ENCODE measurements at regions not wholly inside any gene's neighbourhood (a gene's known extent, or its start where the extent isn't known, plus 50 kb on each side); places are given as distances from the start of the nearest gene placed in this dataset.
A peak's percentile ranks its signal among the peaks of the same experiment; 100 is the strongest.

GRCh38 chr6:11648889-11649288, 111.3 kb downstream of the TMEM170B start:
- no peak overlapping the region for H3K4ac ChIP-seq (ENCODE audit: low read depth, low read length)
- no peak overlapping the region for H3K9ac ChIP-seq (ENCODE audit: extremely low read depth, insufficient read length, low read length)
- H4K5ac ChIP-seq (ENCODE audit: insufficient read length, low read depth, low read length) = no peak overlapping the region
- Mint-ChIP-seq H3K4me1 (peaks cover 44 to 53% of the 10 kb centered on the region in 2 experiments), H3K9me3 (peaks cover 19 to 24% of the 10 kb centered on the region in 2 experiments), H3K36me3 (ENCODE audit: insufficient read depth in 1 of 3, low read depth in 3 of 3) (peaks cover 11 to 35% (median 26%) of the 10 kb centered on the region in 3 experiments), H3K27ac (peak overlapping the region in 2 of 3 experiments; percentile 42 to 99; a peak in 3 of 7 replicates), H3K4me3 (no peak overlapping the region), H3K27me3 (ENCODE audit: low read depth) (peaks cover 2% of the 10 kb centered on the region)
- no peak overlapping the region for H3K14ac ChIP-seq (ENCODE audit: insufficient read depth, low read length)
- no peak overlapping the region for H3K4me2 ChIP-seq (ENCODE audit: insufficient read depth, insufficient read length, low read length)
- H2BK5ac ChIP-seq (ENCODE audit: insufficient read length, low read length) = no peak overlapping the region
- no peak for DNase-seq
- no peak overlapping the region for H2BK15ac ChIP-seq (ENCODE audit: low read depth, low read length)
- no peak overlapping the region for H3K23ac ChIP-seq (ENCODE audit: insufficient read length, low read depth, low read length)
- WGBS (ENCODE audit: extremely low coverage, insufficient read length, low lambda C conversion rate) = no CpG with 5 or more reads among the region's 20 CpGs
- no peaks in the 10 kb centered on the region for H3K79me2 ChIP-seq (ENCODE audit: insufficient read depth, low read length)
- no peak overlapping the region for H3K27ac ChIP-seq (ENCODE audit: insufficient read length, low read depth, low read length)
- H4K20me1 ChIP-seq (ENCODE audit: control insufficient read depth, insufficient read depth, insufficient read length) = no peaks in the 10 kb centered on the region
- H3K27me3 ChIP-seq (ENCODE audit: insufficient read depth, low read length) = no peaks in the 10 kb centered on the region
- H3K56ac ChIP-seq (ENCODE audit: insufficient read length, low read depth, low read length) = no peak overlapping the region
- H2AFZ ChIP-seq (ENCODE audit: low read length) = no peak overlapping the region
- H4K8ac ChIP-seq (replicated peaks; ENCODE audit: insufficient read length, low read depth, low read length) = no peak overlapping the region
- no peak overlapping the region for H2BK20ac ChIP-seq (ENCODE audit: low read depth, low read length, poor library complexity, severe bottlenecking)
- H3K23me2 ChIP-seq (ENCODE audit: insufficient read length, low read depth, low read length, poor library complexity, severe bottlenecking) = no peaks in the 10 kb centered on the region
- no peak overlapping the region for H3K18ac ChIP-seq (ENCODE audit: insufficient read length, low read depth, low read length)
- H4K91ac ChIP-seq (ENCODE audit: insufficient read length, low read depth, low read length) = no peak overlapping the region
- peak overlapping the region; percentile 27 for H2BK12ac ChIP-seq (ENCODE audit: insufficient read length, low read depth, low read length)
- peaks cover 10% of the 10 kb centered on the region; the same call in 1 of the 2 replicates for H3K4me1 ChIP-seq (ENCODE audit: insufficient read depth, low read length)
- H3T11ph ChIP-seq (ENCODE audit: low read length) = no peak overlapping the region
- H2AK5ac ChIP-seq (ENCODE audit: insufficient read length, low read length) = no peak overlapping the region
- no peak for TF ChIP-seq CTCF (conservative IDR thresholded peaks at IDR 0.05)
- H3K79me1 ChIP-seq (ENCODE audit: insufficient read depth, low read depth, low read length, poor library complexity, severe bottlenecking) = no peaks in the 10 kb centered on the region
- no peaks in the 10 kb centered on the region for H3K9me3 ChIP-seq (ENCODE audit: control insufficient read depth, low read depth, low read length)
- no peak overlapping the region for H2BK120ac ChIP-seq (ENCODE audit: low read depth, low read length, poor library complexity, severe bottlenecking)
